Spleen (tissue), 11 donors: ENCODE measurements at regions not wholly inside any gene's neighbourhood (a gene's known extent, or its start where the extent isn't known, plus 50 kb on each side); places are given as distances from the start of the nearest gene placed in this dataset.

ENCODE experiments used
- DNase-seq: peaks from one replicate; pipeline ENCODE4 v3.0.0-alpha.2; 2020
- H3K27ac ChIP-seq, 8 donors: fragments of 200-600 bp; sonication (generic) in 7 of 8; 1 replicate in 4 of 8; 2 replicates in 4 of 8; pipeline versions ENCODE4 v1.5.0 to v1.8.0; 2016 to 2021; ENCODE audit warnings: inconsistent platforms in 4 of 8, mild to moderate bottlenecking in 4 of 8, moderate library complexity in 1 of 8
- H3K27me3 ChIP-seq, 7 donors: fragments of 200-600 bp; sonication (generic) in 6 of 7; replicated peaks in 1 of 7; 1 replicate in 4 of 7; 2 replicates in 3 of 7; pipeline versions ENCODE4 v1.5.0 to v1.8.0; 2016 to 2021; ENCODE audit warnings: inconsistent platforms in 3 of 7, mild to moderate bottlenecking in 1 of 7
- H3K36me3 ChIP-seq, 6 donors: fragments of 200-600 bp; sonication (generic) in 5 of 6; 1 replicate in 4 of 6; 2 replicates in 2 of 6; pipeline versions ENCODE4 v1.5.0 to v1.8.0; 2016 to 2021; ENCODE audit warnings: inconsistent platforms in 2 of 6
- H3K4me1 ChIP-seq, 6 donors: fragments of 200-600 bp; sonication (generic) in 5 of 6; 1 replicate in 3 of 6; 2 replicates in 3 of 6; pipeline versions ENCODE4 v1.5.0 to v1.8.0; 2016 to 2021; ENCODE audit warnings: inconsistent platforms in 3 of 6
- H3K4me3 ChIP-seq, 8 donors: fragments of 200-600 bp; sonication (generic) in 7 of 8; 1 replicate in 4 of 8; 2 replicates in 4 of 8; pipeline versions ENCODE4 v1.5.0 to v1.8.0; 2016 to 2021; ENCODE audit warnings: inconsistent platforms in 4 of 8, mild to moderate bottlenecking in 4 of 8, moderate library complexity in 2 of 8
- H3K9me3 ChIP-seq, 8 donors: fragments of 200-600 bp; sonication (generic) in 7 of 8; 1 replicate in 4 of 8; 2 replicates in 4 of 8; pipeline versions ENCODE4 v1.5.0 to v1.8.0; 2016 to 2021; ENCODE audit warnings: inconsistent platforms in 4 of 8
- POLR2A ChIP-seq, 3 donors: fragments of 450-650 bp; IDR thresholded peaks; one replicate each; pipeline ENCODE4 v1.5.1; 2017; ENCODE audit warnings: antibody characterized with exemption in 3 of 3, mild to moderate bottlenecking in 1 of 3
- POLR2AphosphoS5 ChIP-seq, 3 donors: sonication (generic); formaldehyde crosslinking; IDR thresholded peaks; one replicate each; pipeline ENCODE4 v1.5.1; 2017; ENCODE audit warnings: antibody characterized with exemption in 3 of 3
- WGBS, 5 donors: extraction: QIAGEN DNeasy Blood & Tissue Kit in 3 of 5; methylation state at CpG; one replicate each; pipeline versions ENCODE4 v1.1.5 to v1.1.7; 2013 to 2018; 5-methylcytosine and 5-hydroxymethylcytosine counted together
- intact Hi-C: fragments of 100-400 bp; cut with DNase I; formaldehyde crosslinking; loops from one replicate; pipeline ENCODE4 v1.15.0; 2023; ENCODE audit warnings: low total_unique reads
- TF ChIP-seq, protein P1 (sequence below), 11 experiments: fragments of 200-600 bp in 7 of 11; fragments of 450-650 bp in 4 of 11; sonication (generic) in 4 of 11; IDR thresholded peaks in 8 of 11; conservative IDR thresholded peaks in 3 of 11; 1 replicate in 7 of 11; 2 replicates in 4 of 11; pipeline versions ENCODE4 v1.4.0 to v1.8.0; 2016 to 2021; ENCODE audit warnings: antibody characterized with exemption in 11 of 11, inconsistent platforms in 4 of 11, mild to moderate bottlenecking in 1 of 11
- donor health status: healthy with polysubstance abuse.
- donor health status: DM: no; HTN: no; CAD: no; lungs with moderate emphysema.
- donor health status: DM: no; HTN: no; CAD: no.
- donor health status: Bipolar disorder and iron deficiency.
- donor health status: healthy.
- donor health status: DM: no; HTN: no; CAD: no.
- donor health status: DM: yes; HTN: yes; CAD: no.

DNA sequence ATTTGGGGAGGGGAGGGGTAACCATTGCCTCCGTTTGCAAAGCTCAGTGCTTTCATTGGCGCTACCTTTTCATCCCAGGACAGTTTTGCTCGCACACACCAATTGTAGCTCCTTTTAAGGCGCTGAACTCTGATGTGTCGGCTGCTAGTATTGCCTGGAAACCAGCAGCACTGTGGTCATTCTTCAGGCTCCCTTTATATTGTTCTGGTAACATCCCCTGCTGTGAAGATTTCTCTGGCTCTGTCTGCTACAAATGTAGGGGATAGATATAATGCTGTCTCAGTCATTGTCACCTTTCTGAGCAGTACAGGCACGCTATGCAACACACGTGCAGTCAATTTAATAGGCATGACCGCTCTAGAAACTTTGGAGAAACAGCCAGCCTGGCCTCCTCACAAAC, 172.9 kb upstream of the SASH1 start:
- no peak overlapping the region for H3K27ac ChIP-seq
- H3K4me3 ChIP-seq = no peak overlapping the region
- no peaks in the 10 kb centered on the region for H3K36me3 ChIP-seq
- peaks cover 0 to 9% (median 0%) of the 10 kb centered on the region in 7 donors for H3K27me3 ChIP-seq
- intact Hi-C loops = loop anchor here (5.0 to 10.0 kb wide), 2 partner anchors 295 to 662 kb away; partner anchors contain the start of gene SAMD5
- DNase-seq = no peak
- H3K4me1 ChIP-seq = no peaks in the 10 kb centered on the region
- 87 to 95% (median 94%) methylated on average over 8 of the region's 8 CpGs for WGBS, 5 donors
- TF ChIP-seq POLR2A (IDR thresholded peaks at IDR 0.05) (no peak), POLR2AphosphoS5 (IDR thresholded peaks at IDR 0.05) (no peak)
- TF ChIP-seq, protein P1, sequence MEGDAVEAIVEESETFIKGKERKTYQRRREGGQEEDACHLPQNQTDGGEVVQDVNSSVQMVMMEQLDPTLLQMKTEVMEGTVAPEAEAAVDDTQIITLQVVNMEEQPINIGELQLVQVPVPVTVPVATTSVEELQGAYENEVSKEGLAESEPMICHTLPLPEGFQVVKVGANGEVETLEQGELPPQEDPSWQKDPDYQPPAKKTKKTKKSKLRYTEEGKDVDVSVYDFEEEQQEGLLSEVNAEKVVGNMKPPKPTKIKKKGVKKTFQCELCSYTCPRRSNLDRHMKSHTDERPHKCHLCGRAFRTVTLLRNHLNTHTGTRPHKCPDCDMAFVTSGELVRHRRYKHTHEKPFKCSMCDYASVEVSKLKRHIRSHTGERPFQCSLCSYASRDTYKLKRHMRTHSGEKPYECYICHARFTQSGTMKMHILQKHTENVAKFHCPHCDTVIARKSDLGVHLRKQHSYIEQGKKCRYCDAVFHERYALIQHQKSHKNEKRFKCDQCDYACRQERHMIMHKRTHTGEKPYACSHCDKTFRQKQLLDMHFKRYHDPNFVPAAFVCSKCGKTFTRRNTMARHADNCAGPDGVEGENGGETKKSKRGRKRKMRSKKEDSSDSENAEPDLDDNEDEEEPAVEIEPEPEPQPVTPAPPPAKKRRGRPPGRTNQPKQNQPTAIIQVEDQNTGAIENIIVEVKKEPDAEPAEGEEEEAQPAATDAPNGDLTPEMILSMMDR (IDR thresholded peaks at IDR 0.05 in 8 of 11, conservative IDR thresholded peaks at IDR 0.05 in 3 of 11) = no peak
- H3K9me3 ChIP-seq = no peaks in the 10 kb centered on the region

DNA sequence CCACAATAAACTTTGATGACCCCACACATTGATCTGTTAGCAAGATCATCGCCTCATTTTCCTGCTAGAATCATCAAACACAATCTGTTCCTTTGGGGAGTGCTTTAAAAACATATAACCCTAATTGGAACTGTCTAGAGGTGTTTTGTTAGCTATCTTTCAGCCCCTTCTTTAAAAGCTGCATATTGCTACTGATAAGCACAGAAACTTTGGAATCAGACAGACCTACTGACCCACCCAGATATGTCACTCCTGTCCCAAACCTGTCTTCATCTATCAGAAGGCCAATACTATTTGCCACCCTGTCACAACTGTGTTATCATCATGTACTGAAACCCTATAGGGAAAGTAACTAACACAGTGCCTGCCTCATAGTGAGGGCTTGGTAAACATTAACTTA, 172.4 kb upstream of the SASH1 start:
- no peak overlapping the region for H3K4me3 ChIP-seq
- no peaks in the 10 kb centered on the region for H3K4me1 ChIP-seq
- no peaks in the 10 kb centered on the region for H3K36me3 ChIP-seq
- H3K27ac ChIP-seq = no peak overlapping the region
- H3K27me3 ChIP-seq = peaks cover 0 to 7% (median 0%) of the 10 kb centered on the region in 7 donors
- H3K9me3 ChIP-seq = no peaks in the 10 kb centered on the region
- intact Hi-C loops = loop anchor here (10.0 kb wide), 1 partner anchor 295 kb away; no protein-coding TSS in a partner anchor
- no peak for DNase-seq
- TF ChIP-seq, protein P1 (IDR thresholded peaks at IDR 0.05 in 8 of 11, conservative IDR thresholded peaks at IDR 0.05 in 3 of 11) = no peak
- TF ChIP-seq POLR2A (IDR thresholded peaks at IDR 0.05) = no peak
- TF ChIP-seq POLR2AphosphoS5 (IDR thresholded peaks at IDR 0.05) = no peak
- 78 to 91% (median 81%) methylated on average over 1 of the region's 1 CpG for WGBS, 5 donors

DNA sequence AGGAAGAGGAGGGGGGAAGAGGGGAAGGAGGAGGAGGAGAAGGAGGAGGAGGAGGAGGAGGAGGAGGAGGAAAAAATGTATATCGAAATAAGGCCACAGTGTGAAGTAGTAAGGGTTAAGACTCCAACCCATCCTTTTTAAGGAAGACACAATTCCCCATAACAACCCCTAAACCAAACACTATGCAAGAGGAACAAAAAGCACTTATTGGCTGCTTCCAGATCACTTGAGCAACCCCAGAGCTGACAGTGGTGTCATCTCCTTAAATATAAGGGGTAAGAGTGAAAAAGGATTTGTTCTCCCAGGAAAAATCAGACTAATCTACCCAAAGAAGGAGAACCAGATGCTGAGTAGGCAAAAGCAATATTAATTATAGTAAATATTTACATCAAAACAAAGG, 169.1 kb upstream of the SASH1 start:
- intact Hi-C loops = loop anchor here (10.0 kb wide), 1 partner anchor 291 kb away; no protein-coding TSS in a partner anchor
- no peaks in the 10 kb centered on the region for H3K9me3 ChIP-seq
- H3K36me3 ChIP-seq = no peaks in the 10 kb centered on the region
- DNase-seq = no peak
- TF ChIP-seq POLR2AphosphoS5 (IDR thresholded peaks at IDR 0.05) (no peak), POLR2A (IDR thresholded peaks at IDR 0.05) (no peak)
- TF ChIP-seq, protein P1 (IDR thresholded peaks at IDR 0.05 in 8 of 11, conservative IDR thresholded peaks at IDR 0.05 in 3 of 11) = no peak
- 54 to 87% (median 76%) methylated on average over 1 of the region's 1 CpG for WGBS, 5 donors
- no peaks in the 10 kb centered on the region for H3K4me1 ChIP-seq
- no peak overlapping the region for H3K4me3 ChIP-seq
- no peak overlapping the region for H3K27ac ChIP-seq
- no peaks in the 10 kb centered on the region for H3K27me3 ChIP-seq

DNA sequence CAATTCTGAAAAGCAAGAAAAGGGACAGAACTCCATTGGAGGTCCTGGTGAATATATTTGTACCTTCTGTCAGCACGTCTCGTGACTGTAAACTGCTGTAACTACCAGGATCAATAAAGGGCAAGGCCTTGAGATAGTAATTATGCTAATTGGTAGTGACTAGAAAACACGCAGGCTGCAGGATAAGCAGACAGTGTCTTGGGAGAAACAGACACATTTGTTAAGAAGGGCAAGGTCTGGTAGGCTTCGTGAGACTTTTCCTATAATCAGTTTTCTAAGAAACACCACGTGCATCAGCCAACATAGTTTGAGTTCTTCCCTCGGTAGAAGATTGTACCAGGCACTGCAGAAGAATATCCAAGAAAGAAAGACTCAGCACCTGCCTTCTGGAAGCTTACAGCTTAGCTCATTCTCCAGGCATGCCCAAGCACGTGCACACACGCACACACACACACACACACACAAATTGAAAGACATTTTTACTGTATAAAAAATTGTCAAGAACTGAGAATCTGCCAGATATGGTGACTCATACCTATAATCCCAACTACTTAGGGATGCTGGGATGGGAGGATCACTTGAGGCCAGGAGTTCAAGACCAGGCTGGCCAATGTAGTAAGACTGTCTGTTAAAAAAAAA, 167.0 kb upstream of the SASH1 start:
- H3K4me3 ChIP-seq = no peak overlapping the region
- no peaks in the 10 kb centered on the region for H3K4me1 ChIP-seq
- no peak for DNase-seq
- no peak overlapping the region for H3K27ac ChIP-seq
- intact Hi-C loops = loop anchor here (10.0 kb wide), 1 partner anchor 289 kb away; no protein-coding TSS in a partner anchor
- no peaks in the 10 kb centered on the region for H3K9me3 ChIP-seq
- WGBS, 5 donors = 87 to 90% (median 89%) methylated on average over 8 of the region's 8 CpGs
- H3K27me3 ChIP-seq = no peaks in the 10 kb centered on the region
- TF ChIP-seq POLR2AphosphoS5 (IDR thresholded peaks at IDR 0.05) = no peak
- TF ChIP-seq POLR2A (IDR thresholded peaks at IDR 0.05) = no peak
- TF ChIP-seq, protein P1 (IDR thresholded peaks at IDR 0.05 in 8 of 11, conservative IDR thresholded peaks at IDR 0.05 in 3 of 11) = no peak
- no peaks in the 10 kb centered on the region for H3K36me3 ChIP-seq
